ENCODE measurements at regions not wholly inside any gene's neighbourhood (a gene's known extent, or its start where the extent isn't known, plus 50 kb on each side); places are given as distances from the start of the nearest gene placed in this dataset.
"Not testable (repeated sequence)": the region's sequence is repeated elsewhere in the genome, so short reads cannot be mapped to it uniquely, and the experiment has no call there.

DNA sequence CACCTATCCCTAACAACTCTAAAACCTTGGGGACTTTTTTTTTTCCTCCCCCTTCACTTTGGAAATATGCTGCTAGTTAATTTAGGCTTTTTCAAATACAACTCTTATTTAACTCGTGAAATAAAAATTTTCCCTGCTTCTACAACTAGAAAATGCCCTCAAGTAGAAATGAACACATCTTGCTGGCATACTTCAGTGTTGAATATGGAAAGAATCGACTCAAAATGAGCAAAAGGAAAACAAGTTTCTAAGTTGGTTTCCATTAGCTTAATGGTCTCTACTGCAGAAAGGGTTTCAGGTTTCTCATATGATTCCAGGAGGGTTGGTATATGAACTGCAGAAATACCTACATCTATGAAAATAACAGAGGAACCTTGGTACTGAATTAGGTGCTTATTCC is 118.3 kb upstream of the TMTC1 start:
- Mint-ChIP-seq H3K27ac (no peak overlapping the region), H3K36me3 (no peaks in the 10 kb centered on the region), H3K9me3 (peaks cover 6 to 11% of the 10 kb centered on the region in 2 donors)
- ATAC-seq (no peak), DNase-seq (ENCODE audit: low spot score in 2 of 2) (no peak)

GRCh38 chr12:29901585-29901984 is 117.8 kb upstream of the TMTC1 start:
- DNase-seq (ENCODE audit: low spot score in 2 of 2), result no peak
- ATAC-seq, result no peak
- Mint-ChIP-seq H3K27ac (no peak overlapping the region), H3K9me3 (peaks cover 6 to 9% of the 10 kb centered on the region in 2 donors), H3K36me3 (no peaks in the 10 kb centered on the region)

DNA sequence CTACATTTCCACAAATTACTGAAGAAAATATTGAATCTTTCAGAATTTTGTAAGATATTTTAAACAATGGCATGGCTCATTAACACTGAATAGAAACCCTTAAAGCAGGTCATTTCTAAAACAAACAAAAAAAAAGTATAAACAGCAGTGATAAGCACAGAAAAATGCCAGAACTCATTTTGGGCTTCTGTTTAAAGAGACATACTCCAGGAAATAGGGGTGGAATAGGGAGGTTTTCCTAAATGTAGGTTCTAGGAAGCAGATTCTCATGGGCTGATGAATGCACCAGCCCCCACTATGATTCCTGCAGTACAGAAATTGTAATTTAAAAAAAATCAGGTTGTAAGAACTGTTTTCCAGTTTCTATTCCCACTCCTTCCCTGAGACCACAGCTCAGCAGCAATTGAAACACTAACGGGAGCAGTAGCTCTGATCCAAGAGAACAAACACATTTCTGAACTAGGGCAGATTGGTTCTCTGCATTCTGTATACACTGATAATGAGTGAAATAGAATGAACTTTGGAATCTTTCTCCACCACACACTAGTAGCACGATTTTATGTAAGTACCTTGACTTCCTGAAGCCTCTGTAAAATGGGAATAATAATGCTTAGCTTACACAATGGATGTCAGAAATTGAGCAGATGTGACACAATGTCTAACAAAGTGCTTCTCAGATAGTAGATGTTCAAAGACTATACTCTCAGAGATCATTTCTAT is 115.6 kb upstream of the TMTC1 start:
- DNase-seq (ENCODE audit: low spot score in 2 of 2) (no peak), ATAC-seq (no peak)
- no peak overlapping the region for H3K27ac Mint-ChIP-seq
- H3K36me3 Mint-ChIP-seq, result no peaks in the 10 kb centered on the region
- H3K9me3 Mint-ChIP-seq, result peaks cover 0 to 4% of the 10 kb centered on the region in 2 donors

DNA sequence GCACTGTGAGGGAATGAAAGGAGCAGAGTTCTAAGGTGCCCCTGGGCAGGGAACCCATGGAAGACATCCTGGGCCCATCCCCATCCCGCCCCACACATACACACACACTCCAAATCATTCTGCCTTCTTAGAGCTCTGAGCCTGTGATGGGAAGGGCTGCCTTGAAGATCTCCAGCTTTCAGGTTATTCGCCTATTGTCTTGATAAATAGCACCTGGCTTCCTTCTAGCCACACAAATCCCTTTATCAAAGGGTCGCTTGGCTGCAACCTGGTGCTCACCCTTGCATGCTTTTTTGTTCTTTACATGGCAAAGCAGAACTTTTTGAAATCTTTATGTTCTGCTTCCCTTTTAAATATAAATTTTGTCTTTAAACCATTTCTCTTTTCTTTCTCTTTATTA is 112.2 kb upstream of the TMTC1 start:
- no peak for DNase-seq (ENCODE audit: low spot score in 2 of 2)
- no peak for ATAC-seq
- Mint-ChIP-seq H3K27ac (no peak overlapping the region), H3K9me3 (peaks cover 3 to 8% of the 10 kb centered on the region in 2 donors), H3K36me3 (no peaks in the 10 kb centered on the region)

- H3K27ac Mint-ChIP-seq, result no peak overlapping the region
These were observed 109.3 kb upstream of the TMTC1 start for GRCh38 chr12:29893002-29893401.

DNA sequence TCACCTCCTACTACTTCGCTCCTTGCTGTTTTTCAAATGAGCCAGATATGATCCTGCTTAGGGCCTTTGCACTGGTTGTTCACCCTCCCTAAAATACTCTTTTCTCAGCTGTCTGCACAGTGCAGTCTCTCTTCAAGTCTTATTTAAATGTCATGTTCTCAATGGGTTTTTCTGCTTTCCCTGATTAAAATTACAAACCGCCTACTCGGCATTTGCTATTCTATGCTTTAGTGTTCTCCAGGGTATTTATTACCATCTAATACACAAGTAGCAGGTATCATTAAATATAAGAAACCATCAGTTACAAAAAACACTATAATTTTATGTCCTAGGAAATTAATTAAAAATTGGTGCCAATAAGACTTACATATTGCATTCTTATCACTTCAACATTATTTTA is 108.0 kb upstream of the TMTC1 start:
- Mint-ChIP-seq H3K27ac (no peak overlapping the region), H3K9me3 (peaks cover 8 to 19% of the 10 kb centered on the region in 2 donors), H3K36me3 (no peaks in the 10 kb centered on the region)
- ATAC-seq, result no peak
- no peak for DNase-seq (ENCODE audit: low spot score in 2 of 2)

More at GRCh38 chr12:29893002-29893401, 109.3 kb upstream of the TMTC1 start:
- ATAC-seq, result no peak
- DNase-seq (ENCODE audit: low spot score in 2 of 2), result no peak
- peaks cover 8 to 11% of the 10 kb centered on the region in 2 donors for H3K9me3 Mint-ChIP-seq
- no peaks in the 10 kb centered on the region for H3K36me3 Mint-ChIP-seq

DNA sequence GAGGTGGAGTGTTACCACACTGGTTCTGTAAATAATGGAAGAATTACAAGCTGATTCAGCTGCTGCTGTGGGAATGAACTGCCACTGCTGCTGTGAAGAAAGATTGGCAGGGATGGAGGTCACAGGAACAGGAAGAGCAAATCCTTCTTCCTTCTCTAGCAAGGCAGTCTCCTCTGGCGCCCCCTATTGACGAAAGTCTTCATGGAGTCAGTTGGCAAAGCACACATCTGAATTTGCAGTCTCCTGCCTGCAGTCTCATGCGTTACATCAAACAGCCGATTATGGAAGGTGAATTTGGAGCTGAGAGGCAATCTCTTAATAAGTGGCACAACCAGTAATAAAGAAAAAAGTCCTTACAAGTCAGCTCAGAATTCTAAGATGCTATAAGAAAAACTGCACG is 106.0 kb upstream of the TMTC1 start:
- no peak overlapping the region for H3K27ac Mint-ChIP-seq
- peaks cover 13 to 20% of the 10 kb centered on the region in 2 donors for H3K9me3 Mint-ChIP-seq
- peaks cover 2% of the 10 kb centered on the region in 2 donors for H3K36me3 Mint-ChIP-seq
- ATAC-seq, result no peak
- DNase-seq (ENCODE audit: low spot score in 2 of 2), result peak in 1 of 2 donors; percentile 16

GRCh38 chr12:29888777-29889176 is 105.0 kb upstream of the TMTC1 start:
- no peak for DNase-seq (ENCODE audit: low spot score in 2 of 2)
- no peak for ATAC-seq
- peaks cover 5 to 10% of the 10 kb centered on the region in 2 donors for H3K36me3 Mint-ChIP-seq
- no peak overlapping the region for H3K27ac Mint-ChIP-seq
- peaks cover 21 to 25% of the 10 kb centered on the region in 2 donors for H3K9me3 Mint-ChIP-seq

DNA sequence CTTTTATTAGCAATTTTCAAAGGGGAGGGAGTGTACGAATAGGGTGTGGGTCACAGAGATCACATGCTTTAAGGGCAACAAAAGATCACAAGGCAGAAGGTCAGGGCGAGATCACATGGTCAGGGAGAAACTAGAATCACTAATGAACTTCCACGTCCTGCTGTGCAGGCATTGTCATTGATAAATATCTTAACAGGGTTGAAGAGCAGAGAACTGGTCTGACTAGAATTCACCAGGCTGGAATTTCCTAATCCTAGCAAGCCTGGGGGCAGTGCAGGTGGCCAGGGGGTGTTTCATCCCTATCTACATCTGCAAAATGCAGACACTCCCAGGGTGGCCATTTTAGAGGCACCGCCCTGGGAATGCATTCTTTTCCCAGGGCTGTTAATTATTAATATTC is 101.2 kb upstream of the TMTC1 start:
- Mint-ChIP-seq H3K9me3 (peaks cover 23% of the 10 kb centered on the region in 2 donors), H3K36me3 (peaks cover 5 to 12% of the 10 kb centered on the region in 2 donors)
- not testable (repeated sequence) for ATAC-seq; H3K27ac Mint-ChIP-seq; DNase-seq (ENCODE audit: low spot score in 2 of 2)

GRCh38 chr12:29883941-29884554 is 100.3 kb upstream of the TMTC1 start:
- H3K36me3 Mint-ChIP-seq, result peaks cover 5 to 12% of the 10 kb centered on the region in 2 donors
- DNase-seq (ENCODE audit: low spot score in 2 of 2), result no peak
- H3K9me3 Mint-ChIP-seq, result peaks cover 19 to 25% of the 10 kb centered on the region in 2 donors
- no peak overlapping the region for H3K27ac Mint-ChIP-seq
- ATAC-seq, result no peak

- H3K36me3 Mint-ChIP-seq, result peaks cover 5 to 12% of the 10 kb centered on the region in 2 donors
- no peak overlapping the region for H3K27ac Mint-ChIP-seq
- peaks cover 20 to 26% of the 10 kb centered on the region in 2 donors for H3K9me3 Mint-ChIP-seq
- ATAC-seq (no peak), DNase-seq (ENCODE audit: low spot score in 2 of 2) (no peak)
These were observed 99.8 kb upstream of the TMTC1 start for GRCh38 chr12:29883525-29883924.

DNA sequence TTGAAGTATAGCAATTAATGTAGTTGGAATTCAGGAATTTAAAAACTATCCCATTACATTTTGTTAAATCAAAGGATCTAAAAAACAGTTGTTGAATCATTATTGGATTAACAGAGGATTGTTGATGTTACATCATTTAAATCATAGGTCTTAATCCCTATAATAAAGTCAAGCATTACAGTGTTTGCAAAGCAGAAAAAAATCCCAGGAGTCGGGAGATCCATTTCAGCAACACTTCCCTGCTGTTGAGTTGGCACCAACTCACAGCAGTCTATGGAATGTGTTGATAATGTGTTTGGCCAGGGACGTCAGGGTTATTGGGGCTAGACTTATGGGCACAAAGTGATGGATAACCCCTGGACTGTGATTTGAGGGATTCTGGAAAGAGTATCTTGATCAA is 99.1 kb upstream of the TMTC1 start:
- Mint-ChIP-seq H3K27ac (no peak overlapping the region), H3K9me3 (peaks cover 22 to 32% of the 10 kb centered on the region in 2 donors), H3K36me3 (peaks cover 5 to 12% of the 10 kb centered on the region in 2 donors)
- DNase-seq (ENCODE audit: low spot score in 2 of 2), result no peak
- no peak for ATAC-seq

GRCh38 chr12:29880987-29881386 is 97.2 kb upstream of the TMTC1 start:
- Mint-ChIP-seq H3K36me3 (peaks cover 5 to 12% of the 10 kb centered on the region in 2 donors), H3K9me3 (peaks cover 16 to 34% of the 10 kb centered on the region in 2 donors), H3K27ac (no peak overlapping the region)
- DNase-seq (ENCODE audit: low spot score in 2 of 2) (no peak), ATAC-seq (no peak)

DNA sequence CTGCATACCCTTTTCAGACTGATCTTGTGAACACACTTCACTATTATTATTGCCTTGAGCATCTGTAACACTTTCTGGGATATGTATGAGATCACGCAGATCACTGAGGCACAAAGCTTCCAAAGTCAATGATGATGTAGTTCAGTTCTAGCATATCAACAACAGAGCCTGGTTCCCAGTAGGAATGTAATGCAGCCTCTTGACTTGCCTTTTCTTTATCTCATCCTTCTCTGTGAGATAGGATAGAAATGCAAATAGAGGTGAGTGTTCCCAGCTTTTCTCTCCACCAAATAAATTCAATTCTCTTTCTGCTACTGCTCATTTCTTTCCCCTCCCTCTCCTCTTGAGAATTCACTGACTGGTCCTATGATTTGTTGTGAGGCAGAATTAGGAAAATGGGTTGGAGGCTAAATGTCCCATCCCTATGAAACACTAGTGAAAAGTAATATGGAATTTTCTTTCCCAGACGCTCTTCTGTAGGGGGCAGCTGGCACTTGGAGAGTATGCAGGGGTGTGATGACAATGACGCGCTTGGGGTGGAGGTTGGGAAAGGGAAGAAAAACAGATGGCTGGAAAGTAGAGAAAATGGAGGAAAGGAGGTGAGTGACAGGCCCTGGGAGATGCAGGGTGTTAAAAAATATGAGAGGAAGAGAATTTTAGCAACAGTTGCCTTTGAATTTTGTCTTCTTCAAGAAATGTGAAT is 96.0 kb upstream of the TMTC1 start:
- H3K36me3 Mint-ChIP-seq, result peaks cover 3 to 10% of the 10 kb centered on the region in 2 donors
- peaks cover 21 to 37% of the 10 kb centered on the region in 2 donors for H3K9me3 Mint-ChIP-seq
- H3K27ac Mint-ChIP-seq, result no peak overlapping the region
- DNase-seq (ENCODE audit: low spot score in 2 of 2), result no peak
- no peak for ATAC-seq

DNA sequence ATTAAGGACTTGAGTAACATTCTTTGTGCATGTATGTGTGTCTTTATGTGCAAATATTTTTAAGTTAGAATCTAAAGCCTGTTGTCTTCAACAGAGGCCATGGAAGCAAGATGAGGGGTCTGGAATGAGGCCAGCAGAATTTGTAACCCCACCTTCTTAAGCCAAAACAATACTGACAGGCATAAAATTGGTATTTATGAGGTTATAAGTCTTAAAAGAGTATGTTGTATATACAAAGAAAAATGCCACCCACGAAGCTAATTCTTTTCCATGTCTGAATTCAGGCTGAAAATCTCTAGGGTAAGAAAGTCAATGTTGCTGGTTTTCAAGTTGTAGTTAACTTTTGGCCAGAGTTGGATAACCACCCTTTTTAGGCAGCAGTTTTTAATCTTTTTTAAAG is 86.2 kb upstream of the TMTC1 start:
- Mint-ChIP-seq H3K9me3 (peaks cover 23 to 24% of the 10 kb centered on the region in 2 donors), H3K36me3 (peaks cover 0 to 5% of the 10 kb centered on the region in 2 donors), H3K27ac (no peak overlapping the region)
- DNase-seq (ENCODE audit: low spot score in 2 of 2) (no peak), ATAC-seq (no peak)

- Mint-ChIP-seq H3K9me3 (peaks cover 20 to 23% of the 10 kb centered on the region in 2 donors), H3K27ac (no peak overlapping the region), H3K36me3 (peaks cover 0 to under 1% of the 10 kb centered on the region in 2 donors)
- no peak for ATAC-seq
- no peak for DNase-seq (ENCODE audit: low spot score in 2 of 2)
These were observed 84.1 kb upstream of the TMTC1 start for GRCh38 chr12:29867823-29868222.

DNA sequence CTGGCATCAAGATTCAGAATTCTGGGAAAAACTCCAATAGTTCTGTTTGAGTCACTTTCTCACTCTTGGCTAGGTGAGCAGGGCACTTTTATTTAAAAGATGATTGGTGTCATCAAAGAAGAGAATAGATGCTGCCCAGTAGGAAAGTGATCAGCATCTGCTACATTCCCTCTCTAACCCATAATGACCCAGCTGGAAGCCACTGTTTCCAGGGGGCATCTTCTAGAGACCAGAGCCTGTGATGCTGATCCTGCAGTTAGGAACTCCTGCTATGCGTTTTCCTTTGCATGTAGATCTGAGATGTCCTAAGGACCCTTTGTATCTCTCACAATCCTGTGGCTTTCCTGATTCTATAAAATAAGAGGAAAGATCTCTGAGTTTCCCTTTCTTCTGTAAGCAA is 79.9 kb upstream of the TMTC1 start:
- ATAC-seq, result no peak
- no peak for DNase-seq (ENCODE audit: low spot score in 2 of 2)
- Mint-ChIP-seq H3K36me3 (no peaks in the 10 kb centered on the region), H3K27ac (no peak overlapping the region), H3K9me3 (peaks cover 15 to 23% of the 10 kb centered on the region in 2 donors)

Data from activated naive CD4-positive, alpha-beta T cell treated with anti-CD3 and anti-CD28 coated beads, Interleukin-2, amount 50 U/mL, for 72 hours (primary cell).